OCI-LY3 (cell line): ENCODE measurements at regions not wholly inside any gene's neighbourhood (a gene's known extent, or its start where the extent isn't known, plus 50 kb on each side); places are given as distances from the start of the nearest gene placed in this dataset.

Source experiments
- H2AFZ ChIP-seq: fragments of 200-600, 300-600 bp; shearing (Covaris generic); 2 replicates; pipeline ENCODE4 v1.6.0; 2014; ENCODE audit warnings: antibody characterized with exemption, low read depth, low read length
- H3K27ac ChIP-seq: fragments of 200-600, 300-600 bp; sonication (generic); 2 replicates; pipeline ENCODE4 v1.5.1; 2014; ENCODE audit warnings: mild to moderate bottlenecking, low read length, moderate library complexity, mixed read lengths
- H3K27me3 ChIP-seq: fragments of 200-600, 300-600 bp; sonication (generic); 2 replicates; pipeline ENCODE4 v1.6.1; 2014; ENCODE audit warnings: low read depth, low read length, mixed read lengths
- H3K36me3 ChIP-seq: fragments of 200-600, 300-600 bp; sonication (generic); replicated peaks from 2 replicates; pipeline ENCODE3; 2014; ENCODE audit warnings: low read depth, low read length, mixed read lengths
- H3K4me1 ChIP-seq: fragments of 300-600, 200-600 bp; sonication (generic); 2 replicates; pipeline ENCODE4 v1.6.1; 2014; ENCODE audit warnings: low read length, mixed read lengths
- H3K4me2 ChIP-seq: fragments of 200-600, 300-600 bp; sonication (generic); 2 replicates; pipeline ENCODE4 v1.6.1; 2014; ENCODE audit warnings: low read length, mixed read lengths
- H3K4me3 ChIP-seq: fragments of 300-600, 200-600 bp; sonication (generic); 2 replicates; pipeline ENCODE4 v1.5.1; 2014; ENCODE audit warnings: antibody characterized with exemption, mild to moderate bottlenecking, low read length, moderate library complexity
- H3K79me2 ChIP-seq: fragments of 300-600, 200-600 bp; shearing (Covaris generic); 2 replicates; pipeline ENCODE4 v1.6.1; 2014; ENCODE audit warnings: mild to moderate bottlenecking, low read length, mixed read lengths
- H3K9ac ChIP-seq: fragments of 300-600, 200-600 bp; shearing (Covaris generic); 2 replicates; pipeline ENCODE4 v1.6.0; 2014; ENCODE audit warnings: mild to moderate bottlenecking, low read length, moderate library complexity
- H3K9me3 ChIP-seq: fragments of 200-600, 300-600 bp; shearing (Covaris generic); 2 replicates; pipeline ENCODE4 v1.6.1; 2014; ENCODE audit warnings: low read length, mixed read lengths; ENCODE audit not compliant: insufficient read depth
- H4K20me1 ChIP-seq: fragments of 200-600, 300-600 bp; sonication (generic); 2 replicates; pipeline ENCODE4 v1.6.1; 2016; ENCODE audit warnings: low read length, mixed read lengths; ENCODE audit not compliant: insufficient read depth
- CTCF ChIP-seq: fragments of 200-600, 300-600 bp; sonication (generic); IDR thresholded peaks from 2 replicates; pipeline ENCODE4 v1.5.1; 2014; ENCODE audit warnings: antibody characterized with exemption, low read length, low read depth
- EZH2phosphoT487 ChIP-seq: fragments of 200-600 bp; shearing (Covaris generic); IDR thresholded peaks from 2 replicates; pipeline ENCODE4 v1.6.1; 2018; ENCODE audit warnings: antibody characterized with exemption, mixed run types, low read depth

GRCh38 chr3:43865351-43865750 is 174.6 kb downstream of the ABHD5 start:
- H3K4me1 ChIP-seq, result no peaks in the 10 kb centered on the region
- no peaks in the 10 kb centered on the region for H3K36me3 ChIP-seq
- TF ChIP-seq CTCF, result no peak
- no peak for TF ChIP-seq EZH2phosphoT487
- no peaks in the 10 kb centered on the region for H3K9me3 ChIP-seq
- no peak overlapping the region for H3K4me2 ChIP-seq
- peaks cover 37% of the 10 kb centered on the region for H3K27me3 ChIP-seq
- H3K79me2 ChIP-seq, result no peaks in the 10 kb centered on the region
- no peak overlapping the region for H2AFZ ChIP-seq
- H4K20me1 ChIP-seq, result no peaks in the 10 kb centered on the region
- H3K9ac ChIP-seq, result no peak overlapping the region
- H3K4me3 ChIP-seq, result no peak overlapping the region
- H3K27ac ChIP-seq, result no peak overlapping the region

GRCh38 chr3:43865887-43866528 is 175.3 kb downstream of the ABHD5 start:
- no peak overlapping the region for H3K27ac ChIP-seq
- no peak for TF ChIP-seq EZH2phosphoT487
- TF ChIP-seq CTCF, result no peak
- no peaks in the 10 kb centered on the region for H3K36me3 ChIP-seq
- no peaks in the 10 kb centered on the region for H3K79me2 ChIP-seq
- H3K4me3 ChIP-seq, result no peak overlapping the region
- no peaks in the 10 kb centered on the region for H4K20me1 ChIP-seq
- H3K9me3 ChIP-seq, result no peaks in the 10 kb centered on the region
- no peaks in the 10 kb centered on the region for H3K4me1 ChIP-seq
- no peak overlapping the region for H3K9ac ChIP-seq
- no peak overlapping the region for H2AFZ ChIP-seq
- peaks cover 42% of the 10 kb centered on the region for H3K27me3 ChIP-seq
- no peak overlapping the region for H3K4me2 ChIP-seq

- Histone ChIP-seq H3K79me2 (no peaks in the 10 kb centered on the region), H3K27ac (no peak overlapping the region), H3K4me2 (no peak overlapping the region), H2AFZ (no peak overlapping the region), H3K4me3 (no peak overlapping the region), H3K9me3 (no peaks in the 10 kb centered on the region), H4K20me1 (no peaks in the 10 kb centered on the region), H3K4me1 (no peaks in the 10 kb centered on the region), H3K36me3 (no peaks in the 10 kb centered on the region), H3K27me3 (peaks cover 46% of the 10 kb centered on the region), H3K9ac (no peak overlapping the region)
- TF ChIP-seq EZH2phosphoT487 (no peak), CTCF (no peak)
These were observed 176.0 kb downstream of the ABHD5 start for GRCh38 chr3:43866529-43867353.

GRCh38 chr3:43867436-43868072 is 176.8 kb downstream of the ABHD5 start:
- Histone ChIP-seq H3K27me3 (peaks cover 54% of the 10 kb centered on the region), H3K4me1 (no peaks in the 10 kb centered on the region), H3K4me3 (no peak overlapping the region), H4K20me1 (no peaks in the 10 kb centered on the region), H3K79me2 (no peaks in the 10 kb centered on the region), H3K4me2 (no peak overlapping the region), H3K36me3 (no peaks in the 10 kb centered on the region), H3K9ac (no peak overlapping the region), H2AFZ (no peak overlapping the region), H3K9me3 (no peaks in the 10 kb centered on the region), H3K27ac (no peak overlapping the region)
- TF ChIP-seq EZH2phosphoT487 (no peak), CTCF (no peak)
